OCI-LY1 (cell line): ENCODE measurements at regions not wholly inside any gene's neighbourhood (a gene's known extent, or its start where the extent isn't known, plus 50 kb on each side); places are given as distances from the start of the nearest gene placed in this dataset.

Experiments
- H2AFZ ChIP-seq: fragments of 200-600 bp; sonication (generic), shearing (Covaris generic); 2 replicates; pipeline ENCODE4 v1.6.0; 2014; ENCODE audit warnings: antibody characterized with exemption, mild to moderate bottlenecking, low read length
- H3F3A ChIP-seq: fragments of 200-600 bp; sonication (generic), shearing (Covaris generic); 2 replicates; pipeline ENCODE4 v1.6.0; 2014; ENCODE audit warnings: mild to moderate bottlenecking, antibody characterized with exemption, low read length, moderate library complexity; ENCODE audit not compliant: insufficient read depth
- H3K27ac ChIP-seq: fragments of 200-600 bp; sonication (generic); 2 replicates; pipeline ENCODE4 v1.5.1; 2014; ENCODE audit warnings: low read length, mixed run types, mild to moderate bottlenecking, low read depth; ENCODE audit not compliant: poor library complexity, severe bottlenecking
- H3K27me3 ChIP-seq: fragments of 200-600 bp; sonication (generic); 2 replicates; pipeline ENCODE4 v1.6.0; 2014; ENCODE audit warnings: antibody characterized with exemption, mild to moderate bottlenecking, low read length, moderate library complexity; ENCODE audit not compliant: insufficient read depth
- H3K36me3 ChIP-seq: fragments of 200-600 bp; sonication (generic); 2 replicates; pipeline ENCODE4 v1.6.1; 2014; ENCODE audit warnings: mild to moderate bottlenecking, antibody characterized with exemption, low read length, moderate library complexity, mixed read lengths; ENCODE audit not compliant: insufficient read depth
- H3K4me1 ChIP-seq: fragments of 200-600 bp; sonication (generic); 2 replicates; pipeline ENCODE4 v1.5.1; 2014; ENCODE audit warnings: mild to moderate bottlenecking, low read length, moderate library complexity; ENCODE audit not compliant: insufficient read depth, severe bottlenecking
- H3K4me2 ChIP-seq: fragments of 200-600 bp; sonication (generic), shearing (Covaris generic); 2 replicates; pipeline ENCODE4 v1.6.1; 2014; ENCODE audit warnings: low read length
- H3K4me3 ChIP-seq: fragments of 200-600 bp; sonication (generic); 2 replicates; pipeline ENCODE4 v1.5.1; 2014; ENCODE audit warnings: low read length, low read depth, mild to moderate bottlenecking, mixed read lengths; ENCODE audit not compliant: poor library complexity, severe bottlenecking
- H3K79me2 ChIP-seq: fragments of 200-600 bp; shearing (Covaris generic); 2 replicates; pipeline ENCODE4 v1.6.1; 2016; ENCODE audit warnings: mixed run types, low read length, mixed read lengths; ENCODE audit not compliant: insufficient read depth
- H3K9ac ChIP-seq: fragments of 200-600 bp; sonication (generic), shearing (Covaris generic); 2 replicates; pipeline ENCODE4 v1.6.1; 2014; ENCODE audit warnings: mild to moderate bottlenecking, low read length, mixed read lengths
- H3K9me2 ChIP-seq: fragments of 200-600 bp; sonication (generic), shearing (Covaris generic); 2 replicates; pipeline ENCODE4 v1.6.1; 2014; ENCODE audit warnings: low read depth, mild to moderate bottlenecking, low read length, mixed read lengths
- H3K9me3 ChIP-seq: fragments of 200-600 bp; shearing (Covaris generic); 2 replicates; pipeline ENCODE4 v1.6.1; 2014; ENCODE audit warnings: low read length, mixed read lengths
- H4K20me1 ChIP-seq: fragments of 200-600 bp; sonication (generic), shearing (Covaris generic); 2 replicates; pipeline ENCODE4 v1.6.0; 2016; ENCODE audit warnings: mild to moderate bottlenecking, low read length; ENCODE audit not compliant: insufficient read depth
- EZH2 ChIP-seq: fragments of 200-600 bp; sonication (generic), shearing (Covaris generic); IDR thresholded peaks from 2 replicates; pipeline ENCODE4 v1.8.0; 2017; ENCODE audit warnings: borderline replicate concordance, mixed run types, mild to moderate bottlenecking, antibody characterized with exemption, low read length, moderate library complexity, mixed read lengths
- TF ChIP-seq, protein P1 (sequence below): fragments of 200-600 bp; sonication (generic), shearing (Covaris generic); IDR thresholded peaks from 2 replicates; pipeline ENCODE4 v1.5.1; 2017; ENCODE audit warnings: mild to moderate bottlenecking, antibody characterized with exemption, low read length, moderate library complexity, mixed read lengths

DNA sequence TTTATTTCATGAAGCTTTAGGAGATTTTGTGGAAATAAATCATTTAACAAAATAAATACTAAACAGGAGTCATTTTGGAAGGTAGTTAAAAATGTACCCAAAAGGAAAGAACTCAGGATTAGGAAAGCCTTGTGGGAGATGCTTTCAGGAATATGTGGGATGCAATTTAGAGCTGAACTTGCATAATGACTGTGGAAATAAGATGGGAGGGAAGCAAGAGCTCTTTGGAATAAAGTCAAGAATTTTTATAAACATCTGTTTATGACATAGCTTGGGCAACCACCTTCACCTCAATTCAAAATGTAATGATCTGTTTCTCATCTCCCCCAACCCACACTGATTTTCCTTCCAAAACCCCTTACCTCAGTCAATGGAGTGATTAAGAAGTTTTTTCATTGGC lies 623.8 kb downstream of the FAT4 start:
- no peak overlapping the region for H3K4me2 ChIP-seq
- H3K36me3 ChIP-seq = no peaks in the 10 kb centered on the region
- H3K4me1 ChIP-seq = no peaks in the 10 kb centered on the region
- H3K9ac ChIP-seq = no peak overlapping the region
- H3K9me2 ChIP-seq = no peaks in the 10 kb centered on the region
- no peak for TF ChIP-seq EZH2
- TF ChIP-seq, protein P1, sequence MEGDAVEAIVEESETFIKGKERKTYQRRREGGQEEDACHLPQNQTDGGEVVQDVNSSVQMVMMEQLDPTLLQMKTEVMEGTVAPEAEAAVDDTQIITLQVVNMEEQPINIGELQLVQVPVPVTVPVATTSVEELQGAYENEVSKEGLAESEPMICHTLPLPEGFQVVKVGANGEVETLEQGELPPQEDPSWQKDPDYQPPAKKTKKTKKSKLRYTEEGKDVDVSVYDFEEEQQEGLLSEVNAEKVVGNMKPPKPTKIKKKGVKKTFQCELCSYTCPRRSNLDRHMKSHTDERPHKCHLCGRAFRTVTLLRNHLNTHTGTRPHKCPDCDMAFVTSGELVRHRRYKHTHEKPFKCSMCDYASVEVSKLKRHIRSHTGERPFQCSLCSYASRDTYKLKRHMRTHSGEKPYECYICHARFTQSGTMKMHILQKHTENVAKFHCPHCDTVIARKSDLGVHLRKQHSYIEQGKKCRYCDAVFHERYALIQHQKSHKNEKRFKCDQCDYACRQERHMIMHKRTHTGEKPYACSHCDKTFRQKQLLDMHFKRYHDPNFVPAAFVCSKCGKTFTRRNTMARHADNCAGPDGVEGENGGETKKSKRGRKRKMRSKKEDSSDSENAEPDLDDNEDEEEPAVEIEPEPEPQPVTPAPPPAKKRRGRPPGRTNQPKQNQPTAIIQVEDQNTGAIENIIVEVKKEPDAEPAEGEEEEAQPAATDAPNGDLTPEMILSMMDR = no peak
- no peaks in the 10 kb centered on the region for H3K9me3 ChIP-seq
- no peaks in the 10 kb centered on the region for H4K20me1 ChIP-seq
- H2AFZ ChIP-seq = no peak overlapping the region
- H3K27ac ChIP-seq = no peak overlapping the region
- H3K4me3 ChIP-seq = no peak overlapping the region
- H3K27me3 ChIP-seq = no peaks in the 10 kb centered on the region
- H3F3A ChIP-seq = no peaks in the 10 kb centered on the region
- H3K79me2 ChIP-seq = no peaks in the 10 kb centered on the region

- Histone ChIP-seq H3K9me3 (no peaks in the 10 kb centered on the region), H2AFZ (no peak overlapping the region), H3K27me3 (no peaks in the 10 kb centered on the region), H4K20me1 (no peaks in the 10 kb centered on the region), H3K4me3 (no peak overlapping the region), H3K9ac (no peak overlapping the region), H3F3A (no peaks in the 10 kb centered on the region), H3K79me2 (no peaks in the 10 kb centered on the region), H3K9me2 (no peaks in the 10 kb centered on the region), H3K27ac (no peak overlapping the region), H3K4me2 (no peak overlapping the region), H3K4me1 (no peaks in the 10 kb centered on the region), H3K36me3 (no peaks in the 10 kb centered on the region)
- TF ChIP-seq, protein P1 = no peak
- no peak for TF ChIP-seq EZH2
Observed at GRCh38 chr4:125940426-125940825, 625.7 kb downstream of the FAT4 start.

DNA sequence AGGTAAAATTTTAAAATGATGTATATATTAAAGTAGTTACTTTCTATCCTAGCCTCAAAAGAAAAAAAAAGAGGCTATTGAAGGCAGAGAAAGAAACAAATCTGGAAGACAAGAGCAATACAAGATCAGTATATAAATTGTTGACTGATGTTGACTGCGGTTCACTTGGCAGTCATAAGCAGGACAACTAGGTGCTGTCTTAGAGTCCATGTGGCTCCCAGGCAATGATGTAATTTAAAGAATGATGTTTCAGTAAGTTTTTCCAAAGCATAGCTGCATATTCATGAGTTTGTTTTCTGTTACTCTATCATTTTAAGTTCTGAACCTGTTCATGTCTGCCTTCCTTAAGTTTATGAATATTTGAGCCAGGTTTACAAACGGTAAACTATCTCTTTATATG lies 630.2 kb downstream of the FAT4 start:
- Histone ChIP-seq H3K4me2 (no peak overlapping the region), H3K9me2 (no peaks in the 10 kb centered on the region), H3K27ac (no peak overlapping the region), H3K36me3 (no peaks in the 10 kb centered on the region), H3K4me3 (no peak overlapping the region), H4K20me1 (no peaks in the 10 kb centered on the region), H3K4me1 (no peaks in the 10 kb centered on the region), H3F3A (no peaks in the 10 kb centered on the region), H2AFZ (no peak overlapping the region), H3K27me3 (no peaks in the 10 kb centered on the region), H3K9ac (no peak overlapping the region), H3K9me3 (no peaks in the 10 kb centered on the region), H3K79me2 (no peaks in the 10 kb centered on the region)
- TF ChIP-seq, protein P1 = no peak
- TF ChIP-seq EZH2 = no peak
